T1000 (cell line): ENCODE measurements at regions not wholly inside any gene's neighbourhood (a gene's known extent, or its start where the extent isn't known, plus 50 kb on each side); places are given as distances from the start of the nearest gene placed in this dataset.
"Not testable (repeated sequence)": the region's sequence is repeated elsewhere in the genome, so short reads cannot be mapped to it uniquely, and the experiment has no call there.

Experiments
- DNase-seq: peaks from one replicate; lab custom pipeline; 2025; ENCODE audit warnings: mixed read lengths; lab: John Stamatoyannopoulos, UW

DNA sequence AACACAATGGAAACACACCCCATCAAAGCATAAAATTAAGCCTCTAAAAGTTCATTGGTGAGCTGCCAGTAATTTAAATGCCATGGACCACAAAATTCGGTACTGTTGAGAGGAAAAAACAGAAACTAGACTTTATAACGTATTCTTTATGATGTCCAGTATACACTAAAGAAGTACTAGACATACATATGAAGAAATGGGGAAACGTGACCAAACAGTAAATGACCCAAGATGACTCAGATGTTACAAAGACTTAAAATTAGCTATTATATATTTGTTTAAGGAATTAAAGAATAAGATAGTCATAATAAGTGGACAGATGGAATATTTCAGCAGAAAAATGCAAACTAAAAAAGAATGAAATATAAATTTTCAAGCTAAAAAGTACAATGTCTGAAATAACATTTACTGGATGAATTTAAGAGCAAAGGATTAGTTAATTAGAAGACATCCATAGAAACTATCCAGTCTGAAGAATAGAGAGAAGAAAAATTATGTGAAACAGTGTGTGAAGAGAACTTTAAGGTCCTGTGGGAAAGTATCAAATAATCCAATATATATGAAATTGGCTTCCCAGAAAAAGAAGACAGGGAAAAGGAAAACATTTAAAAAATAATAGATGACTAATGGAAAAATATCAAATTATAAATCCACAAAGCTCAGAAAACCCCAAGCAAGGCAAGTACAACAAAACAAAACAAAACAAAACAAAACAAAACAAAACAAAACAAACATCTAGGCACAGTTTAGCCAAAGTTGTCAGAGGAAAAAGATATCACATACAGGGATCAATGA, 69.4 kb downstream of the SAMD9 start:
- DNase-seq, result no peak

DNA sequence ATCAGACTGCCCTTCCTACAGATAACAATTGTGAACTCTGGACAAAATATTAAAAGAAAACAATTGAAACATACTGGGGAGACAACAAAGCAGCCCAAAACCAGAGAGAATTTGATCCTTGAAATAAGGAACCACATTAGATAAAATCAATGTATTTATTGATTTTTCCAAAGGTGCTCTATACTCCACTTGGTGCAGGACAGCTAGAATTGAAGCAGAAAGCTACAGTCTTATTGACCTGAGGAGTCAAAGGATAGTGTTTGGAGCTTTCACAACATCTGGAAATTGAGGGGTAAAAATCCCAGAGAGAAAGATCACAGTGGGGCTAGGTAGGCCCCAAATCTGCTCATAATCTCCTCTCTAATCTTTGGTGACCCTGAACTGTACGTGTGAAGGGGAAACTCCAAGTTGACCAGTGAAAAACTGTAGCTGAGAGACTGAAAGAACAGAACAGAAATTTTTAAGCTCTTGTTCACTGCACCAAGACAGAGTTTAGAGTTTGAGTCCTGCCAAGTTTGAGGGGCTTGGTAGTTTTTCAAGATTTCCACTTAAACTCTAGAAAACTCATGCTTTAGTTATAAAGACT, 70.2 kb downstream of the SAMD9 start:
- no peak for DNase-seq

DNA sequence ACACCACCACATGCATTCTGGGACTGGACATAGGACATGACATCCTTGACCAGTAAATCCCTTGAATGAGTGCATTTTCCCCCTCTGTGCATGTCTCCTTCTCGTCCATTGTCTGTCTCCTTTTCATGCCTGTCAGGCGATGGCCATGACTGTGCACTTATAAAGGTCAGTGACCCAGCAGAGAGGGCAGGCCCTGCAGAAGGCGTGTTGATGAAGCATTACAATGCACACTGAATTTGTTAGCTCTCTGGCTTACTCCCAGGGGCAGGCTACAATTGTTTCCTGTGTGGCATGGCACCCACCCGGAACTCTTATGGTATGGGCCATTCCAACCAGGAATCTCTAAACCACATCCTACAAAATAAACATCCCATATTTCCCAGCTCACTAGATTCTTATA, 71.1 kb downstream of the SAMD9 start:
- no peak for DNase-seq

DNA sequence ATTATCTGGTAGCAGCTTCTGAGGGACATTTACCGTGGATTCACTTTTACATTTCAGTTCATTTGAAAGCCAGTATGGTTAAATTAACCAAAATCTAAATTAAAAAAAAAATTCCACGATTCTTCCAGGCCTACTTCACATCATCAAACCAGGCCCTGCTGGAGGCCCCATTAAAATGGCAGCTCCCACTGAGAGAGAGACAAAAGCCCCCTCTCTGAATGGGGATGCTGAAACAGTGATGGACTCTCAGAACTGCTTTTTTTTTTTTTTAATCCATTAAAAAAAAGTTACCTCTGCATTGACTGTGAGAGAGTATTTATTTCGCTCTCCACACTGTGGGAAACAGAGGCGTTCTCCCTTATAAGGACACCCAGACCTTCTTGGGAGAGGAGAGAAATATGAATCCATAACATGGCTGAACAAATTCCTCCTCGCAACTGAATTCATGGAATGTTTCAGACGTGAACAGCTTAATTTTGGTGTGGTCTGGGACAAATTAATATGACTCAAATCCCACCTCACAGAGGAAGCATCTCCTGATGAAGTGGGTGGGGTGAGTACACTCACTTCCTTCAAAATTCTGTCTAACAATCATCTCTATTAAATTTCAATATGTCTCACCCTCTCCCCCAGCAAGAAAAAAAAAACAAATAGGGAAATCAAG, 73.5 kb downstream of the SAMD9 start:
- no peak for DNase-seq

DNA sequence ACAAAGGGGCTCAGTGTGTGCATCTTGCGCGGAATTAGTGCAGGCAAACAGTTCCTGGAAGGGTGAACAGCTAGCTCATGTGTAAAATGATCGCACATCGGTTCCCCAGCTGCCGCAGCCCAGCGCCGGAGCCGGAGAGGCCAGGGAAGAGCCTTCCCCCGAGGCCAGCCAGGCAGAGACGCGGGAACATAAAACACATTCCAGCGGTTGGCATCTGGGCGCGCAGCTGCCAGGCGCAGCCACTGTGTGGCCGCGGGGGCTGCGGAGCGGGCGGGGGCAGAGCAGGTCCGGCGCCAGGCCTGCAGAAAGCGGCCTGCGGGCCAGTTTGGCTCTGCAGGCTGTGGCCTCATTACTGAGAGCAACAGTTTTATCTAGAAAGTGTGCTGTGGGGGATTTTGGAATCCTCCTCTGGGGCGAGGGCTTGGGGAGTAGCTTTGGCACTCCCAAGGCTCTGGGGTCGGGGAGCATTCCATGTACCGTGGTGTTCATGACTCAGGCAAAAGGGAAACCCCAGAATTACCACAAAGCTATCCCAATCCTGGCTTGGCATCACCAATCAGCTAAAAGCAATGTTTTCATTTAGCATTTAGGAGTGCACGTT, 74.3 kb downstream of the SAMD9 start:
- DNase-seq, result peak; percentile 52

DNA sequence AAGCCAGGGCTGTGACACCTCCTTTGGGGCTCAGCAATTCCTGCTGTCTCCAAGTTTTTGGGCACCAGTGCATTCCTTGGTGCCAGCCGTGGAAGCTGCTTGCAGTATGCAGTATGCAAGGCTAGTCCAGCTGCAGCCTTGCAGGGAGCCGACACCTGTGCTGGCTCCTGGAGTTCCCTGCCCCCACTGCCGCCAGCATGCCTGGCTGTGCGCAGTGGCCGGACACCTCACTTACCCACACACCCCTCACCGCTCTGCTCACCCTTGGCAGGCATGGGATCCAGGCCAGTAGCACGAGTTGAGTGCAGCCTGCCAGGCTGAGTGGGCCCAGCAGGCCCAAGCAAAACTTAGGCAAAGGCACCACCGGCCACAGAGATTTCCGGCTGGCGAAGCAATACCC, 77.4 kb downstream of the SAMD9 start:
- DNase-seq, result no peak

DNA sequence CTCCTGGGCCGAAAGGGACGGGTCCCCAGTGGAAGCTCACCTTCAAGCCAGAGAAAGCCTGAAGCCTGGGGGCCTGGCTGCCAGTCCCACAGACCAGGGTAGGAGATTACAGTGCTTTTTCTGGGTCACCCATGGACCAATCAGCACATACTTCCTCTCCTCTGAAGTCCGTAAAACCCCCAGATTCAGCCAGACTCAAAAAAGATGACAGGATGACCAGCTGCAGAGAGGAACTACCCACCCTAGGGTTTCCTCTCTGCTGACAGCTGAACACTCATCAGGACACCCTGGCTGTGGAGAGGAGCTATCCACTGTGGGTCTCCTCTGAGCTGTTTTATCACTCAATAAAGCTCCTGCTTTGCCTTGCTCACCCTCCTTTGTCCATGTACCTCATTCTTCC, 78.0 kb downstream of the SAMD9 start:
- DNase-seq, result no peak

DNA sequence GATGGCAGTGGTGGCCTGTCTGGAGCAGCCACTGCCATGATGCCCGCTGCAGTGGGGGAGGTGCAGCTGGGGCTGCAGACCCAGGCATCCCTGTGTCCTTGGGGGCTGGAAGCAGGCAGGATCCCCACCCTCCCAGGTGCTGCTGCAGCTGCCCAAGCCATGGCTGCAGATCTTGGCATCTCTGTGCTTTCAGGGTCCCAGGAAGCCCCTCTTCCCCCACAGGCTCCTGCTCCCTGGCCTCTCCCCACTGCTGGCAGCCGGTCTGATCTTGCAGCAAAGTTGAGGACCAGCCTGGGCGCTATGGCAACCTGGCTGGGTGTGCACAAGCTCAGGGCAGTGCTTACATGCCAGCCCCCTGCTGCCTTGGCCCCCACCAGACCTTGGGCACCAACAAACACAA, 78.5 kb downstream of the SAMD9 start:
- no peak for DNase-seq

DNA sequence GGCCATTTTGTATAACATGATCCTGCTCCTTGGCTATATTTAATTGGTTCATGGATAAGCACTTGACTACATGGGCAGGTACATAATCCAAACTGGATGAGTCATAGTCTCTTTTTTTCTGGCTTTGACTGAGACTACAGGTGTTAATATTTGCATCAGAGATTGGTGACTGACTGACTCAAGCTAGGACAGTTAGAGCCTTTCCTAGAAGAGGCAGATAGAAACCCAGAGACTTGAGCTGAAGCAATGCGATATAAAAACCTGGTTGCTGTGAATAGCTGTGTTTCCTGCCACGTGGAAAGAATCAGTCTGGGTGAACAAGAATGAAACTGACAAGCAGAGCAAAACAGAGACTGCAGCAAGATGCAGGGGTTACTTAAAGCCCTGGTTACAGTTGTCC, 81.0 kb downstream of the SAMD9 start:
- DNase-seq, result no peak

DNA sequence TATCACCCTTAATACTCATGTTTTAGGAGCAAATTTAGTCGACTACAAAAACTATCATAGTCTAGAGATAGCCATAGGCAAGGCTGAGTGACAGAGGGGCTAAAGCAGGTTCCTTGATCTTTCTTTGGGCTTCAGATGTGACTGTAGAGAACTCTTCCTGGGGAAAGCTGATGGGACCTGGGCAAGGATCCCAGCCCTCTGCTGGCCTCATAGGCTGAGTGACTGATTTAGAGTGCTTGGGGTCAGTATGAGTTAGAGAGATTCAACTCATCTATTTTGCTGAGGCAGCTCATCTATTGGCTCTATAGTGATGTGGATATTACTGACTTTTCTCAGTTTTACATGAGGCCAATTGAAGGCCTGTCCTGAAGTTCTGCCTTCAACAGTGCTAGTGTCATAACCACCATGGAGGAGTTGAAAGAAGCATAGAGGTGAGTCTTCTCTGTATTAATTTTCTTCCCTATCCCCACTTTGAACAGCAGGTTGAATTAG, 81.6 kb downstream of the SAMD9 start:
- DNase-seq, result no peak

DNA sequence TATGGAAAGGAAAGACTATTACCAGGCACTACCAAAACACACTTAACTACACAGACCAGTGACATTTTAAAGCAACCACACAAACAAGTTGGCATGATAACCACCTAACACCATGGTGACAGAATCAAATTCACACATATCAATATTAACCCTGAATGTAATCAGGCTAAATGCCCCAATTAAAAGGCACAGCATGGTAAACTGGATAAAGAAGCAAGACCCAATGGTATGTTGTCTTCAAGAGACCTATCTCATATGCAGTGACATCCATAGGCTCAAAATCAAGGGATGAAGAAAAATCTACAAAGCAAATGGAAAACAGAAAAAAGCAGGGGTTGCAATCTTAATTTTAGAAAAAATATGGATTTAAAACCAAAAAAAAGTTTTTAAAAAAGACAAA, 86.0 kb downstream of the SAMD9 start:
- no peak for DNase-seq

DNA sequence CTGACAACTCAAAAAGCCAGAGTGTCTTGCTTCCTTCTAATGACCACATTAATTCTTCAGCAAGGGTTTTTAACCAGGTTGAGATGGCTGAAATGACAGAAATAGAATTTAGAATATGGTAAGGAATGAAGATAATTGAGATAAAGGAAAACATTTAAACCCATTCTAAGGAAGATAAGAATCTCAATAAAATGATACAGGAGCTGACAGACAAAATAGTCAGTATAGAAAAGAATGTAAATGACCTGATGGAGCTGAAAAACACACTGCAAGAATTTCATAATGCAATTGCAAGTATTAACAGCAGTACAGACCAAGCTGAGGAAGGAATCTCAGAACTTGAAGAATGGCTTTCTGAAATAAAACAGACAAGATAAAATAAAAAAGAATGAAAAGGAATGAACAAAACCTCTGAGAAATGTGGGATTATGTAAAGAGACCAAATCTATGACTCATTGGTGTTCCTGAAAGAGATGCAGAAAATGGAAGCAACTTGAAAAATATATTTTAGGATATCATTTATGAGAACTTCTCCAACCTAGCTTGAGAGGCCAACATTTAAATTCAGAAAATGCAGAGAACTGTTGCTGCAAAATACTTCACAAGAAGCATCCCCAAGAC, 87.1 kb downstream of the SAMD9 start:
- no peak for DNase-seq

DNA sequence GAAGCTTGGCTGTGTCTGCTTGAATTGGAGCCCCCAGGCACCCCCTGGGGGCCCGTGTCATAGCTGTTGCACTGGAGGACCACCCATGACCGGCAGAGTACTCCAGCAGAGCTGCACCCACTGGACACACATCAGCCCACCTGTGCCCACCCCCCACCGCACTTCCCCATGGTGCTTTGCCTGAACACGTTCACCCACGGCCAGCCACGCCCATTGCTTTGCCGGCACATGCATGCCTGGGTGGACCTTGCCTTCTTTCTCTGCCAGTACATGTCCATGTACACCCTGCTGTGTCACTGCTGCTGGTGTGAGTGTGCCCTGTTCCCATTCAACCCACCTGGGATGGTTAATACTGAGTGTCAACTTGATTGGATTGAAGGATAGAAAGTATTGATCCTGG, 88.7 kb downstream of the SAMD9 start:
- no peak for DNase-seq

DNA sequence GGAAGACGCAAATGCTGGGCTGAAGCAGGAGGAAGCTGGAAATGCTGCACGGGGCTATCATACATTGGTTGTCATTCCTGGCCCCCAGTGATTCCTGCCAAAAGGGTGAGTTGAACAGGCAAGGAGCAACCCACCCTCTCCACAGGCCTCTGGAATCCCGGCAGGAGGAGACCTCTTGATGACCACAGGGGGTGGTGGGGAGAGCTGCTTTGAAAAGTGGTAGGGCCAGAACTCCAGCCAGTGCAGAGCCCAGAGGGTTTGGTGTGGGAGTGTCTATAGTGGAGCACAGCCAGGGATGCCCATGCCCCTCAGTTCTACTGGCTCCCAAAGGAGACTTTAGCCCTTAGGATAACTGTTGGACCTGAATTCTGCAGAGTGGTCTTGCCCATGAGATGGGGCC, 89.2 kb downstream of the SAMD9 start:
- no peak for DNase-seq

DNA sequence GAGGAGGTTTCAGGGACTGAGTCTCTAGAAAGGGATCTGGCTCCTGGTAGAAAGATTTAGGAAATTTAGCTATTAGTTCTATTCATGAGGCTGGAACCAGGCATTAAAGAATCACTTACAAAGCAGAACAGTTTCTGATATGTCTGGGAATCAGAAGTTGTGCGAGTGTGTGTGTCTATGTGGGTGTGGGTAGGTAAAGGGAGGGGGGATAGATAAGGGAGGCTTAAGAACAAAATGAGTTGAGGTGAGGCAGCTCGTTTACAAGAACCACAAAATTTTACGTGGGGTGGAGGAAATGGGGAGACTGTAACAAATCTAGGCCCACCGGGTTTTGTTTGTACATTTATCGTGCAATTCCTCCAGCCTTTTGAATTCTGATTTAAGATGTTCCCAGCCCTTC, 90.7 kb downstream of the SAMD9 start:
- no peak for DNase-seq

DNA sequence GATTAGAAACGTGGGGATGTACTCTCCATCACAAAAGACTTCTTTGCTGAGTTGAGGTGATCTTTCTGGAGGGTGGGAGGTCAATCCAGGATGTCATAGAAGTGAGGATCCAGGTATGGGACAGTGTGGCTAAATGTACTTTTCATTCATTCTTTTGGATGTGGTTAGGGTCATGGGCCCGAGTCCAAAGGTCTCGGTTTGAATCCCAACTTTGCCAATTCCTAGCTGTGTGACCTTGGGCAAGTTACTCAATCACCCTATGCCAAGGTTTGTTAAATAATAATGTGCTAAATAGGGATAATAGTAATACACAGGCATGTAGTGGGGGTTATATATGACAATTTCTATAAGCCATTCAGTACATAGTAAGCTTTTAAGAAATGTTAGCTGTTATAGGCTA, 91.4 kb downstream of the SAMD9 start:
- no peak for DNase-seq

DNA sequence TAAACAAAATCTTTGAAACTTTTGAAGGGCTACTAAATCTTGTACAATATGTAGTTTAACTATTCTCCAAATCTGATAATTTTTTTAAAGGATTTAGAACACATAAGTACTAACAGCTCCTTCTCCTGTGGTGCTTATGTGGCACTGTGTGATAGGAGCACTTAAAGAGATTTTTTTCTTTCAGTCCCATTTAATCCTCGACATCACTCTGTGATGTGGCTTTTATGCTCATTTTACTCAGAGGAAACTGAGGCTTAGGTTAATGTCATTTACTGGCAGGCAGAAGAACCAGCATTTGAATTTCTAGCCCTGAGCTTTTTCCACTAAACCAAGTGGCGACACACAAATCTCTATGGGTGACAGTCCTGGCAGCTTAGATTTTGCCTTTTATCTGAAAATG, 92.4 kb downstream of the SAMD9 start:
- no peak for DNase-seq

DNA sequence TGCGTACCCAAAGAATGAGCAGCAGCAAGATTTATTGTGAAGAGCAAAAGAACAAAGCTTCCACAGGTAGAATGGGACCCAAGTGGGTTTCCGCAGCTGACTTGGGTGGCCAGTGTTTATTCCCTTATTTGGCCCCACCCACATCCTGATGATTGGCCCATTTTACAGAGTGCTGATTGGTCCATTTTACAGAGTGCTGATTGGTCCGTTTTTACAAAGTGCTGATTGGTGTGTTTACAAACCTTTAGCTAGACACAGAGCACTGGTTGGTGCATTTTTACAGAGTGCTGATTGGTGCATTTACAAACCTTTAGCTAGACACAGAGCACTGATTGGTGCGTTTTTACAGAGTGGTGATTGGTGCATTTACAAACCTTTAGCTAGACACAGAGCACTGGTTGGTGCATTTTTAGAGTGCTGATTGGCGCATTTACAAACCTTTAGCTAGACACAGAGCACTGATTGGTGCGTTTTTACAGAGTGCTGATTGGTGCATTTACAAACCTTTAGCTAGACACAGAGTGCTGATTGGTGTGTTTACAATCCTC, 94.8 kb downstream of the SAMD9 start:
- DNase-seq, result not testable (repeated sequence)

DNA sequence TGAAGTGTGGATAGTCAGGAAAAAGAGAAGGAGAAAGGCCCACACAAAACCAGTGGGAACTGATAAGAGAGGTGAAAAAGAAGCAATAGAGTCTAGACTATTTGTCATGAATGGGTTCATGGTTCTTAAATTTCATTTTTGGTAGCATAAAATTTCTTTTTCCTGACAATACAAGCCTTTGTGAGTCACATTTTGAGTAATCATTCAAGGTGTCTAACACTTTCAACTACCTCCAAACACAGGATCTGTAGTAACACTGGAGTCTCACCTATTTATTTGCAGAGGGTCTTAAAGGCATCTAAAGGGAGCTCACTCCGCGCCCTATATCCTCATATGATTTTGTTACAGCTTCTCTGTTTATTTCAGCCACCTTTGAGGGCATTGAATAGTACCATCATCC, 96.0 kb downstream of the SAMD9 start:
- no peak for DNase-seq

DNA sequence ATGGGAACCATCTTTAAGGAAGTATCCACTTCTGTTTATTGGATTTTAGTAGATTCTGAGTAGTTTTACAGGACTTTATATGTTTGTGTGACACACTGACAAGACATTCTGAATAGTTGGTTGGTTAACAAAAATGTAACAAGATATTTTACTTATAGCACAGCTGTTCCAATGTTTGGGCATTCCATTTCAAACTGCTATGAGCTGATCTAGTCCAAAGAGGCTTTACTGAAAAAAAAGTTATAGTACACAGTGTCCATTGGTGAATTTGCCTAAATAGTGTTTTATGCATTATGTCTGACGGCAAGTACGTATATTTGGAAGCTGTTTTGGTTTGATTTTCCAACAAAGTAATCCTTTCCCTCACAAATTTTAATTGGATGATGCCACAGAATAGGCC, 99.1 kb downstream of the SAMD9 start:
- no peak for DNase-seq

DNA sequence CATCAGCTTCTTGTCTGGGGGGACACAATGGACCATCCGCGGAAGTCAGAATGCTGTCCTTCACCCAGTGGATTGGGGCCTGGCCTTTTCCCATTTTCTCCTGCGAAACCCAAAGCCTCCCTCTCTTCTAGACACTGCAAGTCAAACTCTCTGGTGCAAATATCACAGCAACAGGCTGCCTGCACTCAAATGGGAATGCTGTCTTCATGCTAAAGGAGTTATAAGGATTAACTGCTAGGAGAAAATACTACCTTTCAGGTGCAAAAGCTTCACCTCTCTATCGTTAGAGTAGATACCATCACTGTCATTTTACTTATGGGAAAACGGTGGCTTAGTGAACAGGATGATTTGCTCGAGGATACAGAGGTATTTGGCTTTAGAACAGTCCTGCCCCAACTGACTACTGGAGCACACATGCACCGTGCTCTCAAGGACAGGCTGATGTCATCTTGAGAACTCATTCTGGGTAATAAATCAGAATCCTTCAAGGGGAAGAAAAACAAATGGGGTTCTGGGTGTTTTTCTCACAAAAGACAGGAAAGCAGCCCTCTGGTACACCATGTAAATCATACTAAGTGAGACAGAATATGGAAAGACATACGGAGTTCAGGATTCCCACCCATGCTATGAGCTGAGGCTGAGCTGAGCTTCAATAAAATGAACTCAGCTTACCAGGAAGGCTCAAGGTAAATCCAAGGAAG, 100.9 kb downstream of the SAMD9 start:
- no peak for DNase-seq
